AG04449 (cell line): ENCODE measurements at regions not wholly inside any gene's neighbourhood (a gene's known extent, or its start where the extent isn't known, plus 50 kb on each side); places are given as distances from the start of the nearest gene placed in this dataset.

Source experiments
- CTCF ChIA-PET: fragments of 350-600 bp; formaldehyde crosslinking; extraction: SDS; loops from one replicate; lab custom pipeline; 2021; ENCODE audit warnings: antibody characterized with exemption; lab: Yijun Ruan, JAX
- POLR2A ChIA-PET: fragments of 400-600, 350-600 bp; formaldehyde crosslinking; extraction: SDS; loops from one replicate; lab custom pipeline; 2020; ENCODE audit warnings: antibody characterized with exemption, inconsistent platforms; lab: Yijun Ruan, JAX
- DNase-seq: peaks from one replicate; pipeline ENCODE4 v3.0.0-alpha.2; 2010; ENCODE audit warnings: low read depth, low spot score
- H3K4me3 ChIP-seq: 2 replicates; pipeline ENCODE4 v1.5.1; 2011; ENCODE audit warnings: low read depth, mild to moderate bottlenecking, control low read depth, low read length
- TF ChIP-seq, protein P1 (sequence below): IDR thresholded peaks from one replicate; pipeline ENCODE4 v1.5.1; 2011; ENCODE audit warnings: mild to moderate bottlenecking, moderate library complexity, low read length, control low read depth, inconsistent platforms; ENCODE audit not compliant: insufficient read depth; ENCODE audit errors: missing control alignments

DNA sequence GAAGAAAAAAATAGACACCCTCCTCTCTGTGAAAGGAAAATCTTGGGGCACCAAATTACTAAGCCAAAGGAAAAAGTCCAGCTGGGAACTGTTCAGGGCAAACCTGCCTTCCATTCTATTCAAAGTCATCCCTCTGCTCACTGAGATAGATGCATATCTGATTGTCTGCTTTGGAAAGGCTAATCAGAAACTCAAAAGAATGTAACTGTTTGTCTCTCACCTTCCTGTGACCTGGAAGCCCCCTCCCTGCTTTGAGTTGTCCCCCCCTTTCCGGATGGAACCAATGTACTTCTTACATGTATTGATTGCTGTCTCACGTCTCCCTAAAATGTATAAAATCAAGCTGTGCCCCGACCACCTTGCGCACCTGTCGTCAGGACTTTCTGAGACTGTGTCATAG lies 216.0 kb upstream of the SOX1 start:
- no peak overlapping the region for H3K4me3 ChIP-seq
- TF ChIP-seq, protein P1, sequence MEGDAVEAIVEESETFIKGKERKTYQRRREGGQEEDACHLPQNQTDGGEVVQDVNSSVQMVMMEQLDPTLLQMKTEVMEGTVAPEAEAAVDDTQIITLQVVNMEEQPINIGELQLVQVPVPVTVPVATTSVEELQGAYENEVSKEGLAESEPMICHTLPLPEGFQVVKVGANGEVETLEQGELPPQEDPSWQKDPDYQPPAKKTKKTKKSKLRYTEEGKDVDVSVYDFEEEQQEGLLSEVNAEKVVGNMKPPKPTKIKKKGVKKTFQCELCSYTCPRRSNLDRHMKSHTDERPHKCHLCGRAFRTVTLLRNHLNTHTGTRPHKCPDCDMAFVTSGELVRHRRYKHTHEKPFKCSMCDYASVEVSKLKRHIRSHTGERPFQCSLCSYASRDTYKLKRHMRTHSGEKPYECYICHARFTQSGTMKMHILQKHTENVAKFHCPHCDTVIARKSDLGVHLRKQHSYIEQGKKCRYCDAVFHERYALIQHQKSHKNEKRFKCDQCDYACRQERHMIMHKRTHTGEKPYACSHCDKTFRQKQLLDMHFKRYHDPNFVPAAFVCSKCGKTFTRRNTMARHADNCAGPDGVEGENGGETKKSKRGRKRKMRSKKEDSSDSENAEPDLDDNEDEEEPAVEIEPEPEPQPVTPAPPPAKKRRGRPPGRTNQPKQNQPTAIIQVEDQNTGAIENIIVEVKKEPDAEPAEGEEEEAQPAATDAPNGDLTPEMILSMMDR = no peak
- no peak for DNase-seq
- ChIA-PET POLR2A (no interaction called here), CTCF (no interaction called here)

DNA sequence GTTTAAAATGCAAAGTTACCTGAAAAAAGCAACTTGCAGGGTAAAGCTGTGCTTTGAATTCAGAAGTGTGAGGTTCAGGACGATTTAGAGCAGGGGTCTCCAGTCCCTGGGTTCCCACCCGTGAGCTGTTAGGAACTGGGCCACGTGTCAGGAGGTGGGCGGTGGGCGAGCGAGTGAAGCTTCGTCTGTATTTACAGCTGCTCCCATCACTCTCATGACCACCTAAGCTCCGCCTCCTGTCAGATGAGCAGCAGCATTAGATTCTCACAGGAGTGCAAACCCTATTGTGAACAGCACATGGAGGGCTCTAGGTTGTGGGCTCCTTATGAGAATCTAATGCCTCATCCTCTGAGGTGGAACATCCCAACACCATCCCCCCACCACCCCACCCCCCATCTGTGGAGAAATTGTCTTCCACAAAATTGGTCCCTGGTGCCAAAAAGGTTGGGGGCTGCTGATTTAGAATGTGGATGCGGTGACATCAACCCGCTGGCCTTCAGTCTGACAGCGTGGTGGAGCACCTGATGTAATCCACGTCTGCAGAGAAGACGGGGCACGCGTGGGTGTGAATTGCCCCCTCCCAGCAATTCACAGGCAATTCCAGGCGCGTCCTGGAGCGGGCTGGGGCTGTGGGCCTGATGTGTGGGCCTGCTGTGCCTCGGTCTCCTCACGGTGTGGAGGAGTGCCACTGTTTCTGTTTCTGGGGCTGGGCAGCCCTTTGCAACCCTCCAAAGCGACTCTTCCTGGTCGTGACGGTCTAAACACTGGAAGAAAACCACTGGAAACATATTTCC lies 214.0 kb upstream of the SOX1 start:
- no peak for DNase-seq
- TF ChIP-seq, protein P1 = no peak
- CTCF ChIA-PET = no interaction called here
- H3K4me3 ChIP-seq = no peak overlapping the region
- POLR2A ChIA-PET = no interaction called here

DNA sequence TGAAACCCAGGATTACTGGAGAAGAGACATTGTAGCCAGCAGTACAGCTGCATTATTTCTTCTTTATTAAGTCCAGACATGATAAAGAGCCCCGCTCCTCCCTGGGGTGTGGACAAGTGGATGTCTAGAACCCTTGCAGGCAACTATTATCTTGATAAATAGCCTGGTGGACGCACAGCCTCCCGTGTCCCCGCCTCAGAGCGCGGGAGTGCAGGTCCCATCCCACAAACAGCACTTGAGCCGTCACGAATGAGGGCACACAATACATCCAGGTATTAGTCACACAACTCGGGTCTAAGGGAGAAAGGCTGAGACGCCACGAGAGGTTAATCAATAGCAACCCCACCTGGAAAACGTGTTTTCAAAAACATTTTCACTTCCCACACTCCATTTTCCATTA lies 213.2 kb upstream of the SOX1 start:
- TF ChIP-seq, protein P1 = no peak
- CTCF ChIA-PET = no interaction called here
- POLR2A ChIA-PET = no interaction called here
- DNase-seq = no peak
- H3K4me3 ChIP-seq = no peak overlapping the region

DNA sequence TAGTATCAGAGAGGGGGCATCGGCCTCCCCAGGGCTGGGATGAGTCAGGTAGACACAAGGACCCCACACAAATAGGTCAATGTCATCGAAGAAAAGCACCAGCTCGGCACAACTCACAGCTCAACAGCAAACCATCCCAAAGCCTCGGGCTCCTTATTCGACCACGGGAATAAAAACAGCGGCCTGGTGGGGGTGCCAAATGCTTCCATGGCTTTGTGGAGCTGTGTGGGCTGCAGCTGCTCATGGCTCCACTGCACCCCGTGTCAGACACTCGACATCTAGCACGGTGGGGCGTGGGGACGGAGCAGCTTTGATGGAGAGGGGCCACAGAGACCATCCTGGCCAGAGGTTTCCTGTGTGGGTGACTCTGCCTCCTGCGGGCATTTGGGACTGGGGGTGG lies 212.5 kb upstream of the SOX1 start:
- no peak for DNase-seq
- H3K4me3 ChIP-seq = no peak overlapping the region
- ChIA-PET CTCF (no interaction called here), POLR2A (no interaction called here)
- TF ChIP-seq, protein P1 = no peak

DNA sequence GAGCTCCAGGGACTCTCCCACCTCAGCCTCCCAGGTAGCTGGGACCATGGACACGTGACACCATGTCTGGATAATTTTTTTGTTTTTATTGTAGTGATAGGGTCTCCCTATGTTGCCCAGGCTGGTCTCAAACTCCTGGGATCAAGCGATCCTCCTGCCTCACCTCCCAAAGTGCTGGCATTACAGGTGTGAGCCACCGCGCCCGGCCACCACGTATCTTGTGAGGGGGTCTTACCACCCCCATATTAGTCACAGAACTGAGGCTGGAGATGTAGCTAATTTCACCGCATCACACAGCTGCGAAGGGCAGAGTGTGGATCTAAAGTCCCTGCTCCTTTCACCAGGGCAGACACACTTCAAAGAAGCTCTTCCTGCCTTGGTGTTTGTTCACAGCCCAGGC lies 211.8 kb upstream of the SOX1 start:
- no peak for DNase-seq
- CTCF ChIA-PET = no interaction called here
- no peak overlapping the region for H3K4me3 ChIP-seq
- POLR2A ChIA-PET = no interaction called here
- TF ChIP-seq, protein P1 = no peak

DNA sequence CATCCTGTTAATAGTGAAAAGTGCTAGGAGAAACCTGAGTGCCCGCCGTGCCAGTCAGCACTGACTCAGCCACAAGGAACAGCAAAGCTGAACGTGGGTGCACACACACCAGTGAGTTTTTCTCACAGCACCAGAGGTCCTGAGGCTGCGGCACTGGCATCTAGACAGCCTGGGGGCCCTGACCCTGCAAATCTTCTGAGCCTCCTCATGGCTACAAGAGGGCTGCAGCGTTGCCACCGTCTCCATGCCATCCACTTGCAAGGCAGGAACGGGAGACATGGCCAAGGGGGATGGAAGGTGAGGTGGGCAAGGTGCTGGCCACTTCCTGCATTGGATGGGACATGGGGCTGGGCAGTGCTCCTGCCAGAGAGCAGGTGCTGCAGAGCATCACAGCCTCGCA lies 211.2 kb upstream of the SOX1 start:
- POLR2A ChIA-PET = no interaction called here
- TF ChIP-seq, protein P1 = no peak
- CTCF ChIA-PET = no interaction called here

More for the DNA sequence above, 211.2 kb upstream of the SOX1 start:
- no peak for DNase-seq
- H3K4me3 ChIP-seq = no peak overlapping the region
